ENCODE measurements at regions not wholly inside any gene's neighbourhood (a gene's known extent, or its start where the extent isn't known, plus 50 kb on each side); places are given as distances from the start of the nearest gene placed in this dataset.

DNA sequence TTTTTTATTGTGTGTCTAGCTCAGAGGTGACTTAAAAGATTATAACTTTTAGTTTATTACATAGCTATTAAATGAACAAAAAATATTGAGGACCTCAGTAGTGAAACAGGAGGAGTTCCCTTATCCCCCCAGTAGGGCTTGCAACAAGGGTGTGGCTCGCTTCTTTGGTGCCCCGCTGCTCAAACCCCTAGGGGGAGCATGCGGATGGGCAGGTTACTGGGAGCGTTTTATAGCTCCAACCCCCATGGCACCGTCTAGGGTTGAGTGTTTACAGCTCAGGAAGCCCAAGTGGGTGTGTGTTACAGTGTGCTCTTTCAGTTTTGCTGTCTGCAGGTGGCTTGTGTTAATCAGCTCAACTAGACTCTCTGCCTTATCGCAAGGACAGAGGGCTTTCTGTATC lies 1513.7 kb downstream of the GRIK2 start:
- intact Hi-C loops (cut with micrococcal nuclease) = no loop called here
- Histone ChIP-seq H3K4me3 (replicated peaks in 1 of 3; ENCODE audit: insufficient read depth in 1 of 3, low read depth in 1 of 3, low read length in 3 of 3) (no peak overlapping the region), H3K9ac (replicated peaks; ENCODE audit: extremely low read depth, insufficient read depth, low read length) (no peak overlapping the region), H3K4me1 (ENCODE audit: control insufficient read depth, extremely low read depth, insufficient read depth, low read length) (no peaks in the 10 kb centered on the region), H3K79me2 (ENCODE audit: control insufficient read depth, insufficient read depth, low read length) (no peaks in the 10 kb centered on the region), H4K20me1 (replicated peaks; ENCODE audit: control insufficient read depth, extremely low read depth, insufficient read depth, low read length) (no peaks in the 10 kb centered on the region), H3K27ac (ENCODE audit: insufficient read depth, low read depth, low read length) (no peak overlapping the region), H3K9me1 (replicated peaks; ENCODE audit: control insufficient read depth, extremely low read depth, insufficient read depth, low read length) (no peaks in the 10 kb centered on the region), H3K36me3 (ENCODE audit: control insufficient read depth in 2 of 2, extremely low read depth in 1 of 2, insufficient read depth in 2 of 2, low read length in 2 of 2) (no peaks in the 10 kb centered on the region), H3K9me3 (replicated peaks; ENCODE audit: control insufficient read depth, insufficient read depth, low read length) (peaks cover 2% of the 10 kb centered on the region), H3K4me2 (ENCODE audit: insufficient read depth, low read length) (no peak overlapping the region), H2AFZ (ENCODE audit: low read depth, low read length) (no peak overlapping the region), H3K27me3 (ENCODE audit: control insufficient read depth in 2 of 2, insufficient read depth in 2 of 2, low read length in 2 of 2) (no peaks in the 10 kb centered on the region)
- no peak for DNase-seq (ENCODE audit: low read depth, low spot score)
- dilution Hi-C loops (cut with MboI; ENCODE audit: extremely low pct_ligation_motif_present, low sequenced_read_pairs) = no loop called here
- ChIA-PET CTCF (no interaction called here), POLR2A (no interaction called here)
- TF ChIP-seq FOS (IDR thresholded peaks at IDR 0.05; ENCODE audit: borderline replicate concordance, insufficient read depth, low read length) = no peak
- TF ChIP-seq JUN (IDR thresholded peaks at IDR 0.05; ENCODE audit: borderline replicate concordance, insufficient read depth, insufficient read length, low read depth) = no peak
- no peak for TF ChIP-seq POLR2A (IDR thresholded peaks at IDR 0.05; ENCODE audit: low read depth, low read length)
- TF ChIP-seq, protein P1, sequence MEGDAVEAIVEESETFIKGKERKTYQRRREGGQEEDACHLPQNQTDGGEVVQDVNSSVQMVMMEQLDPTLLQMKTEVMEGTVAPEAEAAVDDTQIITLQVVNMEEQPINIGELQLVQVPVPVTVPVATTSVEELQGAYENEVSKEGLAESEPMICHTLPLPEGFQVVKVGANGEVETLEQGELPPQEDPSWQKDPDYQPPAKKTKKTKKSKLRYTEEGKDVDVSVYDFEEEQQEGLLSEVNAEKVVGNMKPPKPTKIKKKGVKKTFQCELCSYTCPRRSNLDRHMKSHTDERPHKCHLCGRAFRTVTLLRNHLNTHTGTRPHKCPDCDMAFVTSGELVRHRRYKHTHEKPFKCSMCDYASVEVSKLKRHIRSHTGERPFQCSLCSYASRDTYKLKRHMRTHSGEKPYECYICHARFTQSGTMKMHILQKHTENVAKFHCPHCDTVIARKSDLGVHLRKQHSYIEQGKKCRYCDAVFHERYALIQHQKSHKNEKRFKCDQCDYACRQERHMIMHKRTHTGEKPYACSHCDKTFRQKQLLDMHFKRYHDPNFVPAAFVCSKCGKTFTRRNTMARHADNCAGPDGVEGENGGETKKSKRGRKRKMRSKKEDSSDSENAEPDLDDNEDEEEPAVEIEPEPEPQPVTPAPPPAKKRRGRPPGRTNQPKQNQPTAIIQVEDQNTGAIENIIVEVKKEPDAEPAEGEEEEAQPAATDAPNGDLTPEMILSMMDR (IDR thresholded peaks at IDR 0.05; ENCODE audit: extremely low read depth in 1 of 2, insufficient read depth in 1 of 2, low read depth in 1 of 2, low read length in 2 of 2) = no peak
- TF ChIP-seq MYC (IDR thresholded peaks at IDR 0.05; ENCODE audit: low read depth, low read length) = no peak
- TF ChIP-seq POLR2AphosphoS5 (IDR thresholded peaks at IDR 0.05; ENCODE audit: insufficient read depth, low read depth, low read length) = no peak
- TF ChIP-seq, protein P2, sequence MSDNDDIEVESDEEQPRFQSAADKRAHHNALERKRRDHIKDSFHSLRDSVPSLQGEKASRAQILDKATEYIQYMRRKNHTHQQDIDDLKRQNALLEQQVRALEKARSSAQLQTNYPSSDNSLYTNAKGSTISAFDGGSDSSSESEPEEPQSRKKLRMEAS (IDR thresholded peaks at IDR 0.05; ENCODE audit: insufficient read depth, insufficient read length) = no peak
- no peak for TF ChIP-seq GATA2 (IDR thresholded peaks at IDR 0.05; ENCODE audit: insufficient read depth, insufficient read length, low read depth, low read length)
- TF ChIP-seq EZH2 (IDR thresholded peaks at IDR 0.05; ENCODE audit: borderline replicate concordance, low read depth, low read length, severe bottlenecking) = no peak
- no peak for FAIRE-seq
- no TSS peak for BruUV-seq (replicated peaks)

All from endothelial cell of umbilical vein (primary cell).